ENCODE measurements at regions not wholly inside any gene's neighbourhood (a gene's known extent, or its start where the extent isn't known, plus 50 kb on each side); places are given as distances from the start of the nearest gene placed in this dataset.

DNA sequence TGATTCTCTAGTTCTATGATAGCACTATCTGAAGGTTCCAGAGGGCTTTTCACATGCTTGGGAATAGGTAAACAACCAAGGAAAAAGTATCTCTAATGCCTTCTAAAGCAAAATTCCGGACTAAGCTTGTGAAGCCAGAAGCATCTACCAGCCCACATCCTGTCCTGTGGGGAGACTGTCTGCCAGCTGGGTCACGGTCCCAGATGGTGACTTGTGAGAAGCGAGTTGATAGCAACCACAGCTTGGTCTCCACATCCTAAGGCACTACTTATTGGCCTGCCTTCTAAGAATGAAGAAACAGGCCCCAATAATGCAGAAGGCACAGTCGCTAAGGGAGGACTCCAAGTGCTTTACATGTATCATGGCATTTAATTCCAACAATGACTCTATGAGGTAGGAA is 184.1 kb upstream of the ADRA1B start:
- peak in 1 of 2 experiments; percentile 7 for DNase-seq (ENCODE audit: low read depth in 1 of 2, low spot score in 1 of 2)
- Histone ChIP-seq H3K27me3 (ENCODE audit: insufficient read depth, poor library complexity, severe bottlenecking) (peaks cover 8% of the 10 kb centered on the region), H3K4me3 (replicated peaks; ENCODE audit: insufficient read depth, low read length) (no peak overlapping the region), H3K27ac (replicated peaks) (no peak overlapping the region)
- TF ChIP-seq, protein P1, sequence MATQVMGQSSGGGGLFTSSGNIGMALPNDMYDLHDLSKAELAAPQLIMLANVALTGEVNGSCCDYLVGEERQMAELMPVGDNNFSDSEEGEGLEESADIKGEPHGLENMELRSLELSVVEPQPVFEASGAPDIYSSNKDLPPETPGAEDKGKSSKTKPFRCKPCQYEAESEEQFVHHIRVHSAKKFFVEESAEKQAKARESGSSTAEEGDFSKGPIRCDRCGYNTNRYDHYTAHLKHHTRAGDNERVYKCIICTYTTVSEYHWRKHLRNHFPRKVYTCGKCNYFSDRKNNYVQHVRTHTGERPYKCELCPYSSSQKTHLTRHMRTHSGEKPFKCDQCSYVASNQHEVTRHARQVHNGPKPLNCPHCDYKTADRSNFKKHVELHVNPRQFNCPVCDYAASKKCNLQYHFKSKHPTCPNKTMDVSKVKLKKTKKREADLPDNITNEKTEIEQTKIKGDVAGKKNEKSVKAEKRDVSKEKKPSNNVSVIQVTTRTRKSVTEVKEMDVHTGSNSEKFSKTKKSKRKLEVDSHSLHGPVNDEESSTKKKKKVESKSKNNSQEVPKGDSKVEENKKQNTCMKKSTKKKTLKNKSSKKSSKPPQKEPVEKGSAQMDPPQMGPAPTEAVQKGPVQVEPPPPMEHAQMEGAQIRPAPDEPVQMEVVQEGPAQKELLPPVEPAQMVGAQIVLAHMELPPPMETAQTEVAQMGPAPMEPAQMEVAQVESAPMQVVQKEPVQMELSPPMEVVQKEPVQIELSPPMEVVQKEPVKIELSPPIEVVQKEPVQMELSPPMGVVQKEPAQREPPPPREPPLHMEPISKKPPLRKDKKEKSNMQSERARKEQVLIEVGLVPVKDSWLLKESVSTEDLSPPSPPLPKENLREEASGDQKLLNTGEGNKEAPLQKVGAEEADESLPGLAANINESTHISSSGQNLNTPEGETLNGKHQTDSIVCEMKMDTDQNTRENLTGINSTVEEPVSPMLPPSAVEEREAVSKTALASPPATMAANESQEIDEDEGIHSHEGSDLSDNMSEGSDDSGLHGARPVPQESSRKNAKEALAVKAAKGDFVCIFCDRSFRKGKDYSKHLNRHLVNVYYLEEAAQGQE (IDR thresholded peaks at IDR 0.05; ENCODE audit: insufficient replicate concordance, low read depth) = no peak
- TF ChIP-seq POLR2AphosphoS5 (IDR thresholded peaks at IDR 0.05; ENCODE audit: low read depth) = no peak

DNA sequence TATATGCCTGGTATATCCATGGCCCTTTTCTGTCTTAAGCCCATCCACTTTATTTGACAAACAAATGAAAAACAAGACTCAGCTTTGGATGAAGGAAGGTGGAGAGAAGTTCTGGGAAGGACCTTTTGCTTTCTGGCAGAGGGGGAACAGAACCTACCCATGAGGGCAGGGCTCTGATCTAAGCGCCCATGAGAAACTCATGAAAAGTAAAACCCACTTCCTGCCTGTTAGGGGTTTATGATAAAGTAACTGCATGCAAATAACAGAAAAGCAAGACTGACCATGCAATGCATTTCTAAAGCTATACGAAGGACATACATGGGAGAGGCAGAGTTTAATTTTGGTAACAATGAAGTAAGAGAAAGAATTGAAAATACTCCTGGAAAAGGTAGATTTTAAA is 181.9 kb upstream of the ADRA1B start:
- peaks cover 8% of the 10 kb centered on the region for H3K27me3 ChIP-seq (ENCODE audit: insufficient read depth, poor library complexity, severe bottlenecking)
- no peak for DNase-seq (ENCODE audit: low read depth in 1 of 2, low spot score in 1 of 2)
- no peak for TF ChIP-seq POLR2AphosphoS5 (IDR thresholded peaks at IDR 0.05; ENCODE audit: low read depth)
- TF ChIP-seq, protein P2, sequence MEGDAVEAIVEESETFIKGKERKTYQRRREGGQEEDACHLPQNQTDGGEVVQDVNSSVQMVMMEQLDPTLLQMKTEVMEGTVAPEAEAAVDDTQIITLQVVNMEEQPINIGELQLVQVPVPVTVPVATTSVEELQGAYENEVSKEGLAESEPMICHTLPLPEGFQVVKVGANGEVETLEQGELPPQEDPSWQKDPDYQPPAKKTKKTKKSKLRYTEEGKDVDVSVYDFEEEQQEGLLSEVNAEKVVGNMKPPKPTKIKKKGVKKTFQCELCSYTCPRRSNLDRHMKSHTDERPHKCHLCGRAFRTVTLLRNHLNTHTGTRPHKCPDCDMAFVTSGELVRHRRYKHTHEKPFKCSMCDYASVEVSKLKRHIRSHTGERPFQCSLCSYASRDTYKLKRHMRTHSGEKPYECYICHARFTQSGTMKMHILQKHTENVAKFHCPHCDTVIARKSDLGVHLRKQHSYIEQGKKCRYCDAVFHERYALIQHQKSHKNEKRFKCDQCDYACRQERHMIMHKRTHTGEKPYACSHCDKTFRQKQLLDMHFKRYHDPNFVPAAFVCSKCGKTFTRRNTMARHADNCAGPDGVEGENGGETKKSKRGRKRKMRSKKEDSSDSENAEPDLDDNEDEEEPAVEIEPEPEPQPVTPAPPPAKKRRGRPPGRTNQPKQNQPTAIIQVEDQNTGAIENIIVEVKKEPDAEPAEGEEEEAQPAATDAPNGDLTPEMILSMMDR (IDR thresholded peaks at IDR 0.05; ENCODE audit: insufficient read depth, low read length) = no peak
- TF ChIP-seq, protein P1 (IDR thresholded peaks at IDR 0.05; ENCODE audit: insufficient replicate concordance, low read depth) = no peak
- TF ChIP-seq GABPA (IDR thresholded peaks at IDR 0.05; ENCODE audit: low read depth) = no peak
- TF ChIP-seq SPI1 (IDR thresholded peaks at IDR 0.05; ENCODE audit: borderline replicate concordance, low read depth) = no peak
- H3K27ac ChIP-seq (replicated peaks) = no peak overlapping the region
- H3K4me3 ChIP-seq (replicated peaks; ENCODE audit: insufficient read depth, low read length) = no peak overlapping the region

DNA sequence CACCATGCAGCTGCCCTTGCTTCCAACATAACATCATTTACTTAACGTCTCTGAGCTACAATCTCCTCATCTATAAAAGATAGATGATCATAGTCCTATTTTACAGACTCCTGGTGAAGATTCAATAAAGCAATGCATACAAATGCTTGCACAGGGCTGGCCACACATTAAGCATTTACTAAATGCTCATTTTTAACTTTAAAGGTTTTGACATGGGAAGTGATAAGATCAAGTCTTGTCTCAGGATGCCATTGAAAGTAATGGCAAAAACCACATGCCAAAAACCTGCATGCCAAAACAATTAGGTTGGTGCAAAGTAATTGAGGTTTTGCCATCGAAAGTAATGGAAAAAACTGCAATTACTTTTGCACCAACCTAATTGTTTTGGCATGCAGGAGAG is 181.2 kb upstream of the ADRA1B start:
- TF ChIP-seq GABPA (IDR thresholded peaks at IDR 0.05; ENCODE audit: low read depth) (no peak), SPI1 (IDR thresholded peaks at IDR 0.05; ENCODE audit: borderline replicate concordance, low read depth) (no peak), POLR2AphosphoS5 (IDR thresholded peaks at IDR 0.05; ENCODE audit: low read depth) (no peak)
- TF ChIP-seq, protein P1 (IDR thresholded peaks at IDR 0.05; ENCODE audit: insufficient replicate concordance, low read depth) = no peak
- TF ChIP-seq, protein P2 (IDR thresholded peaks at IDR 0.05; ENCODE audit: insufficient read depth, low read length) = no peak
- Histone ChIP-seq H3K27ac (replicated peaks) (no peak overlapping the region), H3K27me3 (ENCODE audit: insufficient read depth, poor library complexity, severe bottlenecking) (peaks cover 8% of the 10 kb centered on the region), H3K4me3 (replicated peaks; ENCODE audit: insufficient read depth, low read length) (no peak overlapping the region)
- no peak for DNase-seq (ENCODE audit: low read depth in 1 of 2, low spot score in 1 of 2)
